GM18907 (cell line): ENCODE measurements at regions not wholly inside any gene's neighbourhood (a gene's known extent, or its start where the extent isn't known, plus 50 kb on each side); places are given as distances from the start of the nearest gene placed in this dataset.

Experiments
- ATAC-seq: cut with Tn5 transposase; IDR thresholded peaks from one replicate; pipeline ENCODE4 v1.9.1; 2021; ENCODE audit warnings: mild to moderate bottlenecking, moderate library complexity; ENCODE audit not compliant: unreplicated experiment

DNA sequence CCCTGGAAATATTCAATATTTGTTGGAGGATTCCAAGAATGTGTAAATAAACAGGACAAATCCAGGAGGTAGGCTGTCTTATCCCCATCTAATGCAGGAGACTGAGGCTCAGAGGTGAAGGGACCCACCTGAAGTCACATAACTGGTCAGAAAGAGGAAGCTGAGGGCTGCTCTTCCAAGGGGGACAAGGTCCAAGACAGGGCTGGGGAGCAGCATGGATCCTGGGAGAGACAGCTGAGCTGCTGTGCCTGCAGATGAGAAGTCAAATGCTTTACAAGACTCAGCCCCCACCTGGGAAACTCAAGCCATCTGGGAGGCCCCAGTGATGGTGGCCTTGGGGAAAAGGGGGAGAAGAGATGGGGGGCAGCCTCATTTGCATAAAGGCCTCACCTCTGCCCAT lies 224.4 kb downstream of the PTPRU start:
- ATAC-seq = no peak

DNA sequence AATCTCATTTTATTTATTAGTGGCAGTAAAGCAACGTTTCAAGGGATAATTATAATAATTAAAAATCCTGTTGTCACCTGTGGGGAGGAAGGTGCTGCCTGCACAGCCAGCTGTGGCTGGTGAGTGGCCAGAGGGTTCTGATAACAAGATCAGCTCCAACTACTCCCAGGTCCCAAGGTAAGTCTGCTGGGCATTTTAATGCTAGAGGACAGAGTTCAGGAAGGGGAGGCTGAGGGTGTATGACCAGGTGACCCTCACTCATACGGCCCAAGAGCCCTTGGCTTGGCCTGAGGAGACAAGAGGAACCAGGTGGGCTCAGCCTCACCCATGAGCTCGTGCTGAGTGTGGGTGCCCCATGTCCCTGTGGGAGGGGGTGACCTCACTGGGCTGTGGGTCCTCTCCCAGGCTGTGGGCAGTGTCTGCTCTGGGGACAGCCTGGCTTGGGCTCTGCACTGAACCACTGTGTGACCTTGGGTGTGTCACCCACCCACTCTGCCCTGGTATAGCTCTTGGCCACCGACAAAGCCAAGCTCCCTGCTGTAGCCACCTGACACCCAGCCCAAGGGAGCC lies 223.8 kb downstream of the PTPRU start:
- ATAC-seq = no peak

DNA sequence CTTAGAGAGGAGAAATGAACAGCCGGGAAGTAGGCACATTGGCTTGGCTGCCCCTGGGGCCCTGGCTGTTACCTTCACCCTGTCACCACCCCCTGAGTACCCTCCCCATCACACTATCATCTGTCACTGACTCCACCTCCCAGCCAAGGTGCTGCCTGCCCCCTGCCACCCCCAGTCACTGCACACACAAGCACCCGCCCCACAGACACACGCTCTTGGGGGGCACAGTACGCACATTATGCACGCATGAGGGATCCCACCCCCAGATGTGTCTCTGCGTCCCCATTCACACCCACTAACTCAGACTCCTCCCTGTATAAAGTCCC lies 223.3 kb downstream of the PTPRU start:
- no peak for ATAC-seq

DNA sequence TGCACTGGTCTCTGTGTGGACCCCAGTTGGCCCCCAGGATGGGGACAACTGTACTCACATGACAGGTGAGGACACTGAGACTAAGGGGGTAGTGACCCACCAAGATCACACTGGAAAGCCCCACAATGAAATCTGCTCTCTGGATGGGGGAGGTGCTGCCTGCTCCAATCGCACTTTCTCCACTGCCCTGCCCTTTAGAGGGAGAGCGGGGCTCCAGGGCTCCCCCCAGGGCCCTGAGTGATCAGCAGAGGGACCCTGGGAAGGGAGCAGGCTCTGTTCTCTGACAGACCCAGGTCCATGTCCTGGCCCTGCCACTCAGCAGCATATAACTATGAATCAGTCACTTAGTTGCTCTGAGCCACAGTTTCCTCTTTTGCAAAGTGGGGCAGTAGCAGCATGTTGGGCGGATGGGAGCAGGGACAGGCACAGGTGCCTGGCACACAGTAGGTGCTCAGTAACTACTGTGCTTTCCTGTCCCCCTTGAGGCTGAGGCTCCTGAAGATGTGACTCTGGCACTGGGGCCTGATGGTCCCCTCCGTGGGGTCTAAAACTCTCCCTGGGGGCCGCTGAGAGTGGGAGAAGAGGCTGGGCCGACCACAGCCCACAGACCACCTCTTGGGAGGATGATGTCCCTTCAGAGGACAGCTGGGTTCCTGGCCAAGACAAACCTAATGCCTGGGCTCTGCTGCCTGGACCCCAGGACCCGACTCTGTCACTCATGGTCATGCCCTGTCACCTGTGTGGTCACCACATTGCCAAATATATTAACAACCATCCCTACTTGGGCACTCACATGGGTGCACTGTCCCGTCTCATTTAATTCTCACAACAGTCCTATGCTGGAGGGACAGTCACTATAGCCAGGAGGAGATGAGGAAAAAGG lies 222.7 kb downstream of the PTPRU start:
- no peak for ATAC-seq

DNA sequence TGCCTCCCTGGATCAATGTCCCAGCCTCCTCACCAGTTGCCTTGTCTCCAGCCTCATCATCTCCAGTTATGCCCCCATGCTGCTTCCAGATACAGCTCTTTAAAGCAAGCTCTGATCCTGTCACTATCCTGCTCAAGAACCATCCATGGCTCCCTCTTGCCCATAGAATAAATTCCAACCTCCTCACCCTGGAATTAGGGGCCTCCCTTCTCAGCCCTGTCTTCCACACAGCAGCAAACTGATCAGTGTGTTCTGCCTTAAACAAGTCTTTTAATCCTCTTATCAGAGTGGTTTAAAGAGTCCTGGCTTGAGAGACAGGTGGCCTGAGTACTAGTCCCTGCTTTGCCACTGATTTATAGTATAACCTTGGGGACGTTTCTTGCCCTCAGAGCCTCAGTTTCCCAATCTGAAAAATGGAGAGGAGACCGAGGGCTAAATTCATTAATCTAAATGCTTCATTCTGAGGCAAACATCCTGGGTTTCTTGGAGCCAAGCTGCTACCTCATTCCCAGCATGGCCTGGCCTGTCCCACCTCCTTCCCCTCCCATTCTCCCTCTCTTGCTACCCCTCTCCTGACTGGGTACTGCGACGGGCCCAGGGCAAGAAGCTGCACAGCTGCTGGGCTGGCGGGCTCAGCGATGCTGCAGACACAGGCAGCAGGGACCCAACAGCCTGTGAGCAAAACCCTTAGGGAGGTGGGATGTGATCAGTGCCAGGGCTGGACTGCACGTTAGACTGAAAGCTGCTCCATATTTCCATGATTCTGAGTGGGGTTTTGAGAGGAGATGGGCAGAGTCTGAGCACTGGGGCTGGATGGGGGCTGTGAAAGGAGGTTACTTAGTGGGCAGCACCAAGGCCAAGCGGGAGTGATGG lies 221.4 kb downstream of the PTPRU start:
- no peak for ATAC-seq

DNA sequence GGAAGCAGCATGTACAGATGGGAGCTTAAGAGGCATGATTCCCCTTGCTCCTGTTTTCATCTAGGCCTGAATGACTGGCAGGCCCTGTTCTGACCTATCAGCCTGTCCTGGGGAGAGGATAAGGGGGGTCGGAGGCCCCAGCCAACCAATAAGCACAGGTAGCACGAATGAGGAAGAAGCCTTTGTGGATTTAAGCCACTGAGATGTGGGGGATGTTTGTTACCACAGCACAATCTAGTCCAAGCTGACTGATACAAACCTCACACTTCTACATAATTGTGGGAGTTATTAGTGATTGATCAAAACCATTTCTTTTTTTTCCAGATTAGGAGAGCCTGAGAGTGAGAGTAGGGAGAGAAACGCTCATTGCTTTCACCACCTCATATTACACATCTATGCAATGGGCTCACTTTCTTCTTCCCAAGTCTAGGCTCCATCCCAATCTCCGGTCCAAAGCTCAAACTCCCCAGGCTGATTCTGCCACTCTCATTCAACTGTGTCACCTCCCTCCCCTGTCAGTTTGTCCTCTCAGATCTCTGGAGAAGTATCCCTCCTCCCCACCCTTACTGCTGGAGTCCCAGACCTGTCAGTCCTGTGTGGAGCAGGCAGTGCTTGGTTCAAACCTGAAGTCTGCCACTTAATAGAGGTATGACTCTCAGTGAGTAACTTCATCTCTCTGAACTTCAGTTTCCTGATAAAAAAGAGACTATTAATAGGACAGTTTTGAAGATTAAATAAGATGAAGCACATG lies 220.5 kb downstream of the PTPRU start:
- ATAC-seq = no peak

DNA sequence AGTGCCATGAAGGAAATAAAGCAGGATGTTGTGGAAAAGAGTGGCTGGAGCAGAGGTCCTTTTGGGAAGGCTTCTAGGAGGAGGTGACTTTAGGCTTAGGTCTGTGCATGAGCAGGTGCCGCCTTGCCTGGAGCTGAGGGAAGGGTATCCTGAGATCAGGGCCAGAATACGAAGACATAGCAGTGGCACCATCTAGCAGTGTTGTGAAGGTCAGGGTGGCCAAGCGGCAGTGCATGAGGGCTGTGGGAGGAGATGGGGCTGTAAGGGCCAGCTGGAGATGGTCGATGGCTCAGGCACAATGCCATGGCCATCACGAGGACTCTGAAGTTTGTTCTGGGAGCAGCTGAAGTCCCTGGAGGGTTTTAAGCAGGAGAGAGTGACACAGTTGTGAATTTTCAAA lies 219.5 kb downstream of the PTPRU start:
- ATAC-seq = no peak

DNA sequence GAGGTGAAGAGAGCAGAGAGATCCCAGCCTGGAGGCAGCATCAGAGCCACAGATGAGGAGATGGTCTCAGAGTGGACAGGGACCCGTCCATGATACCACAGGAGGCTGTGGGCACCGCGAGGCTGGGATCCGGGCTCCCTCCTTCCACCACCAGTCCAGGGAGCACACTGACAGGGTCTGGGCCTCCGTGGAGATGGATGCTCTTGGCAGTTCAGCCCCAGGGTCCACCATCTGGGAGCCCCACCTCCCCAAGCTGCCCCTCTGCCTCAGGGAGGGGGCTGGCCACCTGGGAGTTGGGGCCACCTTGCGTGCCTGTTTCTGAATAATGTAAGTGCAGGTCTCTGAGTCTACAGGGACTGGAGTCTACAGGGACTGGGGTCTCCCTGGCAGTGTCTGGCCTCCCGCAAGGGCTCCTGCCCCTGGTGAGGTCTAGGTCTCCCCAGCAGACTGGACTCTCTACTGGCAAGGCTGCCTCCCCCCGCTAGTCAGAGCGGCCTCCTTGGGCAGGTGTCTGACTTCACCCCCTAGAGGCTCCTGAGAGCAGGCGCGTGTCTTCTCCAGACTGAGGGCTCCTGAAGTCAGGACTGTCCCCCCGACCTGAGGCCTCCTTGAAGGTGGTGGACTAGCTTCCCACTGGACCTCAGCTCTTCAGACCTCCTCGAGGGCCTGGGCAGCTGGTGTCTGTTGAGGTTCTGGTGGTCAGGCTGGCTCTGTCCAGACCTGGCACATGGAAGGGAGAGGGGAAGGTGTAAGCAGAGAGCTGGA lies 218.5 kb downstream of the PTPRU start:
- no peak for ATAC-seq

DNA sequence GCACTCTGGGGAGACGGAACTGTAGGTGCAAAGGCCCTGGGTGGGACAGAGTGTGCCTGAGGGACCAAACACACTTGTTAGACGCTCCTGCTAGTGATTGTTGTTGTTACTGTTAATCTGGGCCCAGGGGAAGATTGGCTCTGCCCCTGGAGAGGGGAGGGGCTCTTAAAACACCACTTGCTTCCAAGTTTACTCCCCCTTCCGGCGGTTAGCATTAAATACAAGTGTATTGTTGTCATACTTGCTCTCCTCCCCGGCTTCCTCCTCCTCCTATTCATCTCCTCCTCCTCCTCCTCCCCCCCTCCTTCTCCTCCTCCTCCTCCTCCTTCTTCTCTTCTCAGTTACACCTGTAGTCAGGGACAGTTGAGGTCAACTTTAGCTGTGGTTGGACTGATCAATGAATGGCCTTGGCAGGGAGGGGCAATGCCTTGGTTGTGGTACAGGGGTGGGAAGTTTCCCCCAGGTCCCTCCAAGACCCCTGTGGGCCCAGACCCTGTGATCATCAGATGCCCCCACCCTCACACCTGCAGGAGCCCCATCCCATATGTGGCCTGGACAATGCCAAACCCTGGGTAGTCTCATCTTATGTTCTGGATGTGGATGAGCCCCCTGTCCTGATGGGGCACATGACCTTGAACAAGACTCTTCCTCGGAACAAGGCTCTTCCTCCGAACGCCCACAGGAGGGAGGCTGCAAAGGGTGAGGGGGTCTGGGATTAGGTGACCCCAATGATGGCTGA lies 217.3 kb downstream of the PTPRU start:
- no peak for ATAC-seq

DNA sequence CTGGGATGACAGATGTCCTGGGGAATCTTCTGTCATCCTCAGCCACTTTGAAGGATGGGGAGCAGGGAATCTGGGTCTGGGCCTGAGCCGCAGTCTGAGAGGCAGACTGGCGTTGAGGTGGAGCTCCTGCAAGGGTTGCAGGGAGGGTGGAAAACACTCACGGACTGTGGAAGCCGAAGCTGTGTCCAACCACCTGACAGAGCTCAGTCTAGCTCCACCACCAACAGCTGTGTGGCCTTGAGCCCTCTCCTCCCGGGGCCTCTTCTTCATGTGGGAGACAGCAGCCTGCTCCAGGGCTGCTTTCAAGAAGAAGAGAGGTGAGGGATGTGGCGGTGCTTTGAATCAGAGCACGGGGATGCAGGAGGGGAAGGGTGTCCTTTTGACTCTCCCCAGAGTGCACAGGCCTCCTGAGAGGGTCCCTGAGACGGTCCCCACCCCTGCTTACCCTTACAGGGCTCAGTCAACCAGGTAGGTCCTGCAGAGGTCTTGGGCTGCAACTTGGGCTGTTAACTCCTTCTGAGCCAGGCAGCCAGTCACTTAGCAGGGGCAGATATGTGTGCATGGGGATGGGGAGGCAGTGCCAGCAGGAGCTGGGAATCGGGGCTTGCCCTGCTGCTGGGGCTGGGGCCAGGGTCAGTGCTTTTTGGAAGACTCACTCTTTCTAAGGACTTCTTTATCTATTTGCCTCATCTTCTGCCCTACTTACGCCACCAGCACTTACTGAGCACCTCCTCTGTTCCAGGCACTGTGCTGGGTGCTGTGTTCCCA lies 216.3 kb downstream of the PTPRU start:
- no peak for ATAC-seq

DNA sequence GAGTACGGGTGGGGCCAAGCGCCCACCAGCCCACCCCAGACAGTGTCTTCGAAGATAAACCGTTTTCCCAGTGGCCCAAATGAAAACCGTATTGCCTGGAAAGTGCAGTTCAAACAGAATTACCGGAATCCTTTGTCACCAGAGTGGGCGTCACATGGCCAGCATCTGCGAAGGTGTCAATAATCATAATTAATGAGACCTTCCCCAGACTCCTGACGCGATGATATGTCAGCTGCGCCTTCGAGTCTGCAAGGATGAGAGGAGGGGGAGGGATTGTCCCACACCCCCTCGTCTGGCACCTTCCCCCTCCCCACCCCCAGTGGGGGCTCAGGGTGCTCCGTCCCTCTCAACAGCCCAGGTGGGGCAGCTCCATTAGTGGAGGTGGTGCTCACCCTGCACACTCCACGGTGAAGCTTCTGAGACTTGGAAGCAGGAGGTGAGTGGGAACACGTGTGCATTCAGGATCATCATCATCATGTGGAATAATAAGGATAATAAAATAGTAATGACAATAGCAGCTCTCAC lies 215.1 kb downstream of the PTPRU start:
- no peak for ATAC-seq

DNA sequence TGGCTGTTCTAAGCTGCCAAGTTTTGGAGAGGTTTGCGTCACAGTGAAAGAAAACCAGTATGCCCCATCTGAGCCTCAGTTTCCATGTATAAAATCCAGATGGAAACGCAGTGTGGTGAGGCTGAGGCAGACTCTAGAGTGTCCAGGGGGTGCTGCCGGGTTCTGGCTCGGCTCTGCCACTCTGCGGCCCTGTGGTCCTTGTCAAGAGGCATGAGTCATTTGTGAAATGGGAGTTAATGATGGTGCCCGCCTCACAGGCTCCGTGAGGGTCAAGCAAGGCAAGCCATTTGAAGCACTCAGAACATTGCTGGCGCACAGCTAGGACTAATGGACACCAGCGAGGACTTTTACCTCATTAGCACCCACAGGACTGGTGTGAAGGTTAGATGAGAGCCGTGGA lies 214.3 kb downstream of the PTPRU start:
- ATAC-seq = no peak

DNA sequence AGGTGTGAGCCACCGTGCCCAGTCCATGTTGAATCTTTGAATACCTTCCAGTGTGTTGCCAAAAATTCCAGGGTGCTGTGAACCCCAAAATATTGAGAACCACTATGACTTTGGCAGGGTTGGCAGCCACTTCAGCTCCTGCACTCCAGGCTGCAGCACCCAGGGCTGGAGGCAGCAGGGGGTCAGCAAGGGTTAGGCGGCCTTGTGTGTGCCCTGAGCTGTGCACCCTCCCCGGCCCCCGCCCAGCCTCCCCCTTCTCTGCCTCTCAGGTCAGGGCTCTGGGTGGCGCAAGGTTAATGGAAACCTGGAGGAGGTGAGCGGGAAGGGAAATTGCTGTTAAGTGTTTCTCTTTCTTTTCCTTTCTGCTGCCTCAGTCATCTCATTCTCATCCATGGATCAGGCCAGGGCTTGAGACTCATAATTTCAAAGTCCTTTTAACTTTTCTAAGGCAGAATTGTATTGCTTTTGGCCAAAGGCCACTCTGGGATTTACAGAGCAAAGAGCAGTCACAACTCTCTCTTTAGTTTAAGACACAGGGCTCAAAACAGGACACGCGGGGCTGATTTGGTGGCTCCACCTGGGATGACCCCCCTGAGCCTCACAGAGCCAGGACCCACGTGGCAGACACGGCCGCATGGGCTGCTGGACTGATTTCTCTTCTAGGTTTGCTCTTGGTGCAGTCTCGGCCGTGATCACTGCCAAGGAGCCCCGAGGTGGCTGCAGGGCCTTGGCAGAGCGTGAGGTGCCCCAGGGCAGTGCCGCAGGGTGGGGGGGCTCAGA lies 212.3 kb downstream of the PTPRU start:
- ATAC-seq = no peak

DNA sequence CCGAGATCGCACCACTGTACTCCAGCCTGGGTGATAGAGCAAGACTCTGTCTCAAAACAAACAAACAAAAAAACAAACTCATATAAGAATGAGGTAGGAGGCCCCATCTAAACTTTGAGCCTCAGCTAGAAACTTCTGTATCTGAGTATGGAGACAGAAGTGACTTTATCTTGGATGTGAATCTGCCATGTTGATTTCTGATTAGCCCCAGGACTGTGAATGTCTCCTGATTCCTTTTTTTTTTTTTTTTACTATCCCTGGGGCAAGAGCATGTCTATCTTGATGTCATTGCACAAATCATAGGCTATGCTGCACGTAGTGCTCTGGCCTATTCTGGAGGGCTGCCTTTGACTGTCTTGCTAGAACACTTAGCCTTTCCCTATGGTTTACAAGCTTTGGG lies 211.0 kb downstream of the PTPRU start:
- no peak for ATAC-seq

DNA sequence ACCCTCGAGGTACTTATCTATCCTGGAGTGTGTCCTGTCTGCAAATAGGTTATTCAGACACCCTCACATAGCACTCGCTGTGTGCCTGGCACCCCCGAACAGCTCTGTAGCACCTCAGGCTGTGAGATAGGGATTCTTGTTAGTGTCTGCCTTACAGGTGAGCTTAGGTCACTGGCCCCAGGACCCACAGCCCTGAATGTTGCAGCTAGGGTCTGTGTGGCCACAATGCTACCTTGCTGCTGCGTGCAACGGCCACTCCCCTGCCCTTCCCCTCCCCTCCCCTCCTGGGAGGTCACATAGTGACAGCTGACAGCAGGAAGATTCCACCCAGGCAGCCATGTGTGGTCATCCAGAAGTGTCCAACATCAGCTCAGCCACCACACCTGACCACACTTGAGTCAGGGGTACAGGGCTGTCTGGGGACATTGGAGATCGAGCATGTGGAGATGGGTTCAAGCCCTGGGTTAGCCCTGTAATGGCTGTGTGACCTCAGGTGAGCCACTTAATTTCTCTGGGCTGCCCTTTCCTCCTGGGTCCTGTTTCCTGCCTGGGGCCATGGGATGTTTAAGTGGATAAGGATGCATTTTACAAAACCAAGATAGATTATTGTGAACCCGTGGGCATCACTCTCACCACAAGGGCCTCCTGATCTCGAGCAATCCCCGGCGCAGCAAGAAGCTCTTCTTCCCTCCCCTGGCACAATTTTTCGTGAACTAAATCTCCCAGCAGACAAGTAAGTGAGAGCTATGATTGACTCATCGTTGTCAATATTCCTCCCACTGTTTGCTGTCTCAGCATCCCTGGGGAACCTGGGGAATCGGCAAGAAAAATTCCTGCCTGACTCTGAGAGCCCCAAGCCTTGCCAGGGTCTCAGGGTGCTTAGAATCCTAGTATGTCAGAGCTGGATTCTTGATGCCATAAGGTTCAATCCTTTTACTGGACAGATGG lies 208.7 kb downstream of the PTPRU start:
- no peak for ATAC-seq

DNA sequence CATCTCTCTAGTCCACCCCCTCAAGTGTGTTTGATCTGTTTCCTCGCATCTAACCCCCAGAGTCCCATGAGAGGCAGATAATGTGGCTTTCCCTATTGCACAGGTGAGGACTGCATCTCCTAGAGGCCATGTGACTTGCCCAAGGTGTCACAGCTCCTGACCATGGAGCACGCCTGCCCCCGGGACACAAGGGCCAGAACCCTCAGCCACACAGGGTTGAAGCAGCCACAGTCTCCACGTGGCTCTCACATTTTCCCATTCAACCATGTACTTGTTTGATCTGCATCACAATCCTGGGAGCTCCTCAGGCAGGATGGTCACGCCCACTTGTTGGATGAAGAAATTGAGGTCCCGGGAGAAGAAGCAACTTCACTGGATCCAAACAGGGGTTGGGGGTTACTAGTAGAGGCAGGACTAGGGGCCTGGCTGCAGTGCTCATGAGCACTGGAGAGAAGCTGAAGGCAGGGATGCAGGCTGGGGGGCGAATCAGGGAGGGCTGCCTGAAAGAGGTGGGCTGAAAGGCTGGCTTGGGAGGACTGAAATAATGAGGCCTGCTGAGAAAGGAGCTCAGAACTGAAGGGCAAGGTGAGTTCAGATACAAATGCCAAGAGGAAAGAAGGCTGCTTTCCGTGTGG lies 207.9 kb downstream of the PTPRU start:
- ATAC-seq = no peak
